Omental fat pad (tissue), 3 donors: ENCODE measurements at regions not wholly inside any gene's neighbourhood (a gene's known extent, or its start where the extent isn't known, plus 50 kb on each side); places are given as distances from the start of the nearest gene placed in this dataset.

Experiments used
- ATAC-seq: fragments of 150-250 bp; one replicate; pipeline ENCODE4 v1.9.1; 2016; ENCODE audit warnings: mild to moderate bottlenecking, moderate library complexity; ENCODE audit not compliant: low FRiP score
- DNase-seq: peaks from one replicate; pipeline ENCODE4 v3.0.0-alpha.2; 2019; ENCODE audit warnings: low spot score
- TF ChIP-seq, protein P1 (sequence below), 3 donors: fragments of 450-650 bp; IDR thresholded peaks; one replicate each; pipeline ENCODE4 v1.5.1; 2016 to 2017; ENCODE audit warnings: antibody characterized with exemption in 3 of 3, mild to moderate bottlenecking in 3 of 3, moderate library complexity in 2 of 3

GRCh38 chr13:34657716-34658115 lies 284.4 kb upstream of the NBEA start:
- TF ChIP-seq, protein P1, sequence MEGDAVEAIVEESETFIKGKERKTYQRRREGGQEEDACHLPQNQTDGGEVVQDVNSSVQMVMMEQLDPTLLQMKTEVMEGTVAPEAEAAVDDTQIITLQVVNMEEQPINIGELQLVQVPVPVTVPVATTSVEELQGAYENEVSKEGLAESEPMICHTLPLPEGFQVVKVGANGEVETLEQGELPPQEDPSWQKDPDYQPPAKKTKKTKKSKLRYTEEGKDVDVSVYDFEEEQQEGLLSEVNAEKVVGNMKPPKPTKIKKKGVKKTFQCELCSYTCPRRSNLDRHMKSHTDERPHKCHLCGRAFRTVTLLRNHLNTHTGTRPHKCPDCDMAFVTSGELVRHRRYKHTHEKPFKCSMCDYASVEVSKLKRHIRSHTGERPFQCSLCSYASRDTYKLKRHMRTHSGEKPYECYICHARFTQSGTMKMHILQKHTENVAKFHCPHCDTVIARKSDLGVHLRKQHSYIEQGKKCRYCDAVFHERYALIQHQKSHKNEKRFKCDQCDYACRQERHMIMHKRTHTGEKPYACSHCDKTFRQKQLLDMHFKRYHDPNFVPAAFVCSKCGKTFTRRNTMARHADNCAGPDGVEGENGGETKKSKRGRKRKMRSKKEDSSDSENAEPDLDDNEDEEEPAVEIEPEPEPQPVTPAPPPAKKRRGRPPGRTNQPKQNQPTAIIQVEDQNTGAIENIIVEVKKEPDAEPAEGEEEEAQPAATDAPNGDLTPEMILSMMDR (IDR thresholded peaks at IDR 0.05), result no peak
- DNase-seq (no peak), ATAC-seq (no peak)

GRCh38 chr13:34667286-34668218 lies 274.5 kb upstream of the NBEA start:
- ATAC-seq (no peak), DNase-seq (no peak)
- TF ChIP-seq, protein P1 (IDR thresholded peaks at IDR 0.05), result no peak

- no peak for ATAC-seq
- DNase-seq, result no peak
- TF ChIP-seq, protein P1 (IDR thresholded peaks at IDR 0.05), result no peak
Measured at GRCh38 chr13:34671137-34671536, 270.9 kb upstream of the NBEA start.

DNA sequence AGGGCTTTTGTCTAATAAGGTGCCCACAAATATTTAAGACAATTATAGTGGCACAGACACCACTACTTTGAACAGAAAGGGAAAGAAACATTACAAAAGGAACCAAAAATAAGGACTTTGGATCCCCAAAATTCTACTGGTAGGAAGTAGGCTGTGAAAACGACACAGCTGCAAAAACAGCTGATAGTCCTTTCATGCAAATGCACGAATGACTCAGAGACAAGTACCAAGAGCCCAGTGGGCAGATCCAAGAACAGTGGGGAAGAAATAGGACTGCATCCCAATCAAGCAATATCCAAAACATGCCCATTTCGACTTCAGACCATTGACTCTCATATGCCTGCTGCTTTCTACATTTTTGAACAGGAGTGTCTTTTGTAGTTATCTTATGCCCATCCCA lies 269.4 kb upstream of the NBEA start:
- no peak for ATAC-seq
- no peak for DNase-seq
- TF ChIP-seq, protein P1 (IDR thresholded peaks at IDR 0.05), result no peak

DNA sequence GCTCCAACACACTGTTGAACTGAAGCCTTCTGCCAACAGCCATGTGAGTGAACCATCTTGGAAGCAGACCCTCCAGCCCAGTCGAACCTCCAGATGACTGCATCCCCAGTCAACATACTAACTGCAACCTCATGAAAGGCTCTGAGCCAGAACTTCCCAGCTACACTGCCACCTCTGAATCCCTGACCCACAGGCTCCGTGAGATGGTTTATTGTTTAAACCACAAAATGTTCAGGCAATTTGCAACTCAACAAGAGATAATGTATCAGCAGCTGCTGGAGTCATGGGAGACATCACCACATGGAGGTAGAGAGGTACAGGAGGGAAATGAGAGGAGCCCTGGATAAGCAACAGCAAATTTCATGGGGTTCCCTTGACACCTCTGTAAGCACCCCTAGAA lies 266.4 kb upstream of the NBEA start:
- TF ChIP-seq, protein P1 (IDR thresholded peaks at IDR 0.05), result no peak
- DNase-seq (no peak), ATAC-seq (no peak)

GRCh38 chr13:34678154-34678553 lies 263.9 kb upstream of the NBEA start:
- no peak for ATAC-seq

More at GRCh38 chr13:34678154-34678553, 263.9 kb upstream of the NBEA start:
- TF ChIP-seq, protein P1 (IDR thresholded peaks at IDR 0.05), result no peak
- DNase-seq, result no peak
